ENCODE measurements at regions not wholly inside any gene's neighbourhood (a gene's known extent, or its start where the extent isn't known, plus 50 kb on each side); places are given as distances from the start of the nearest gene placed in this dataset.

- TF ChIP-seq EZH2 (IDR thresholded peaks at IDR 0.05; ENCODE audit: low read depth, low read length, severe bottlenecking): no peak
- no peak for TF ChIP-seq RFX5 (IDR thresholded peaks at IDR 0.05; ENCODE audit: borderline replicate concordance, low read depth, low read length)
- TF ChIP-seq GTF2F1 (IDR thresholded peaks at IDR 0.05; ENCODE audit: borderline replicate concordance, low read depth, low read length): no peak
- TF ChIP-seq TAF7 (optimal IDR thresholded peaks at IDR 0.05; ENCODE audit: borderline replicate concordance, low read depth, low read length): no peak
- TF ChIP-seq ASH2L (IDR thresholded peaks at IDR 0.05; ENCODE audit: low read length): no peak
- no peak for TF ChIP-seq SIRT6 (IDR thresholded peaks at IDR 0.05; ENCODE audit: low read length)
- TF ChIP-seq POLR2A (IDR thresholded peaks at IDR 0.05; ENCODE audit: control extremely low read depth in 1 of 2, low read depth in 2 of 2, low read length in 2 of 2): no peak
- TF ChIP-seq POLR2AphosphoS5 (IDR thresholded peaks at IDR 0.05; ENCODE audit: low read depth, low read length): no peak
- no peak for TF ChIP-seq RXRA (IDR thresholded peaks at IDR 0.05; ENCODE audit: insufficient read depth, low read depth, low read length)
- no peak for TF ChIP-seq KDM1A (IDR thresholded peaks at IDR 0.05; ENCODE audit: borderline replicate concordance, low read length)
- no peak for TF ChIP-seq CEBPB (IDR thresholded peaks at IDR 0.05; ENCODE audit: low read depth, low read length)
These were observed 195.5 kb downstream of the TMEM167A start (continued) for GRCh38 chr5:82881571-82882174.

All from H1 (cell line).